ENCODE measurements at regions not wholly inside any gene's neighbourhood (a gene's known extent, or its start where the extent isn't known, plus 50 kb on each side); places are given as distances from the start of the nearest gene placed in this dataset.

DNA sequence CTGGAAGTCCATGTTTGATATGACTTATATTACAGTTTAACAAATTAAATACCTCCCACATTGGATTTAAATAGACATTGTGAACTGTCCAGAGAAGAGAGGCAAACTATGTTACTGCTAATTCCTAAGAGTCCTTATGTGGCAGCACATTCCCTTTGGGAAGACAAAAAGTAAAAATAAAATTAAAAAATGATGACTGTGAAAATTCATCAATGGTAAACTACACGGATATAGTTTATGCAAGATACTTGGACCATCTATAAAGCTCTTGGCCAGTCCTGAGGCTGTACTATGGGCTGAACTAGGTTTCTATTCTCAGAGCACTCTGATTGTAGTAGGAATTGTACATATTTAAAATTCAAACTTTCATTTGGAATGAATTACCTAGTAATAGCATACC, 206.4 kb downstream of the LRRK2 start:
- DNase-seq = no peak
- no peak overlapping the region for H3K18ac ChIP-seq (ENCODE audit: insufficient read length, low read depth, low read length)
- no peak overlapping the region for H3K4ac ChIP-seq (ENCODE audit: low read depth, low read length)
- no peak overlapping the region for H3K23ac ChIP-seq (ENCODE audit: insufficient read length, low read depth, low read length)
- no peak overlapping the region for H4K8ac ChIP-seq (replicated peaks; ENCODE audit: insufficient read length, low read depth, low read length)
- no peak overlapping the region for H2BK20ac ChIP-seq (ENCODE audit: low read depth, low read length, poor library complexity, severe bottlenecking)
- H3K79me1 ChIP-seq (ENCODE audit: insufficient read depth, low read depth, low read length, poor library complexity, severe bottlenecking) = no peaks in the 10 kb centered on the region
- no peaks in the 10 kb centered on the region for H3K4me1 ChIP-seq (ENCODE audit: insufficient read depth, low read length)
- H3K14ac ChIP-seq (ENCODE audit: insufficient read depth, low read length) = no peak overlapping the region
- no peak overlapping the region for H2AK5ac ChIP-seq (ENCODE audit: insufficient read length, low read length)
- H3T11ph ChIP-seq (ENCODE audit: low read length) = no peak overlapping the region
- no peak overlapping the region for H4K5ac ChIP-seq (ENCODE audit: insufficient read length, low read depth, low read length)
- H3K56ac ChIP-seq (ENCODE audit: insufficient read length, low read depth, low read length) = no peak overlapping the region
- H3K27me3 ChIP-seq (ENCODE audit: insufficient read depth, low read length) = no peaks in the 10 kb centered on the region
- no peak overlapping the region for H2BK120ac ChIP-seq (ENCODE audit: low read depth, low read length, poor library complexity, severe bottlenecking)
- no peaks in the 10 kb centered on the region for H3K9me3 ChIP-seq (ENCODE audit: control insufficient read depth, low read depth, low read length)
- Mint-ChIP-seq H3K9me3 (no peaks in the 10 kb centered on the region), H3K4me3 (no peak overlapping the region), H3K36me3 (ENCODE audit: insufficient read depth in 1 of 3, low read depth in 3 of 3) (no peaks in the 10 kb centered on the region), H3K4me1 (no peaks in the 10 kb centered on the region), H3K27me3 (ENCODE audit: low read depth) (no peaks in the 10 kb centered on the region), H3K27ac (no peak overlapping the region)
- no peak overlapping the region for H3K4me2 ChIP-seq (ENCODE audit: insufficient read depth, insufficient read length, low read length)
- H2BK15ac ChIP-seq (ENCODE audit: low read depth, low read length) = no peak overlapping the region
- no peak overlapping the region for H4K91ac ChIP-seq (ENCODE audit: insufficient read length, low read depth, low read length)
- no peaks in the 10 kb centered on the region for H3K23me2 ChIP-seq (ENCODE audit: insufficient read length, low read depth, low read length, poor library complexity, severe bottlenecking)
- no peak overlapping the region for H2AFZ ChIP-seq (ENCODE audit: low read length)
- H4K20me1 ChIP-seq (ENCODE audit: control insufficient read depth, insufficient read depth, insufficient read length) = no peaks in the 10 kb centered on the region
- no peak overlapping the region for H3K9ac ChIP-seq (ENCODE audit: extremely low read depth, insufficient read length, low read length)
- no peak overlapping the region for H2BK12ac ChIP-seq (ENCODE audit: insufficient read length, low read depth, low read length)
- TF ChIP-seq CTCF (conservative IDR thresholded peaks at IDR 0.05) = no peak
- WGBS (ENCODE audit: extremely low coverage, insufficient read length, low lambda C conversion rate) = no CpG with 5 or more reads among the region's 1 CpG
- no peaks in the 10 kb centered on the region for H3K79me2 ChIP-seq (ENCODE audit: insufficient read depth, low read length)
- H2BK5ac ChIP-seq (ENCODE audit: insufficient read length, low read length) = no peak overlapping the region
- no peak overlapping the region for H3K27ac ChIP-seq (ENCODE audit: insufficient read length, low read depth, low read length)

Measured in H9 (cell line).